SIG-M5 treated with dmso at 0.1 percent for 504 hours (cell line): ENCODE measurements at regions not wholly inside any gene's neighbourhood (a gene's known extent, or its start where the extent isn't known, plus 50 kb on each side); places are given as distances from the start of the nearest gene placed in this dataset.
A peak's percentile ranks its signal among the peaks of the same experiment; 100 is the strongest.
"Not testable (repeated sequence)": the region's sequence is repeated elsewhere in the genome, so short reads cannot be mapped to it uniquely, and the experiment has no call there.

Source experiments
- DNase-seq: peaks from one replicate; lab custom pipeline; 2025; ENCODE audit not compliant: unreplicated experiment; lab: John Stamatoyannopoulos, UW

GRCh38 chrX:37904833-37905232, 57.5 kb upstream of the DYNLT3 start:
- no peak for DNase-seq

GRCh38 chrX:37905436-37906147, 58.2 kb upstream of the DYNLT3 start:
- DNase-seq = no peak

- no peak for DNase-seq
Measured at GRCh38 chrX:37906357-37906756, 59.0 kb upstream of the DYNLT3 start.

GRCh38 chrX:37910186-37910585, 62.8 kb upstream of the DYNLT3 start:
- DNase-seq = no peak

- no peak for DNase-seq
Measured at GRCh38 chrX:37912304-37912703, 64.9 kb upstream of the DYNLT3 start.

GRCh38 chrX:37912777-37913176, 65.4 kb upstream of the DYNLT3 start:
- no peak for DNase-seq

GRCh38 chrX:37918168-37918567, 70.8 kb upstream of the DYNLT3 start:
- DNase-seq = no peak

GRCh38 chrX:37918703-37919102, 71.3 kb upstream of the DYNLT3 start:
- no peak for DNase-seq

- no peak for DNase-seq
Measured at GRCh38 chrX:37921758-37922157, 74.4 kb upstream of the DYNLT3 start.

- no peak for DNase-seq
Measured at GRCh38 chrX:37922928-37923327, 75.6 kb upstream of the DYNLT3 start.

GRCh38 chrX:37925761-37926160, 78.4 kb upstream of the DYNLT3 start:
- not testable (repeated sequence) for DNase-seq

- peak; percentile 23 for DNase-seq
Measured at GRCh38 chrX:37926700-37927099, 79.3 kb upstream of the DYNLT3 start.

- DNase-seq = no peak
Measured at GRCh38 chrX:37942170-37942569, 64.2 kb upstream of the SYTL5 start.

- DNase-seq = no peak
Measured at GRCh38 chrX:37943554-37944344, 62.6 kb upstream of the SYTL5 start.

GRCh38 chrX:37946197-37946596, 60.2 kb upstream of the SYTL5 start:
- no peak for DNase-seq

- DNase-seq = no peak
Measured at GRCh38 chrX:37955273-37955672, 51.1 kb upstream of the SYTL5 start.

GRCh38 chrX:37956223-37956622, 50.1 kb upstream of the SYTL5 start:
- DNase-seq = no peak
